Erythroblast (primary cell): ENCODE measurements at regions not wholly inside any gene's neighbourhood (a gene's known extent, or its start where the extent isn't known, plus 50 kb on each side); places are given as distances from the start of the nearest gene placed in this dataset.

Source experiments
- GATA1 ChIP-seq: IDR thresholded peaks from 2 replicates; pipeline ENCODE4 v1.6.1; 2011; ENCODE audit warnings: low read depth, mild to moderate bottlenecking, control low read depth, low read length, moderate library complexity
- POLR2A ChIP-seq: IDR thresholded peaks from 2 replicates; pipeline ENCODE4 v1.6.1; 2011; ENCODE audit warnings: mild to moderate bottlenecking, low read length

DNA sequence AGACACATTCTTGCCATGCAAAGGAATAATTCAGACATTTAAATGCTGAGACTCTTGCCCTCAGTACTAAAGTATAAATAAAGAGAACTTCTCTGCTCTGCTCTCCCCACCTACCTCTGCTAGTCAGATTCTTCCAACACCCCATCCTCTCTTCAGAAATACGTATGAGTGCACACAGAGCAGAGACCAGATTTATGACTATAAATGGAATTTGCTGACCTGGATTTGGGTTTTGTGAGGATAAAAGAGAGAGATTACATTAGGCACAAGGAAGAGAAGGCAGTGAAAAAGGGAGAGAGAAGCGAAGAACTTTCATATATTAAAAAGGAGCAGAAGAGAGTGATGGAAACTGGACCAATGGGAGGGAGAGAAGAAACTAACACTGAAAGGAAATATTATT lies 87.6 kb upstream of the EXOC1L start:
- TF ChIP-seq POLR2A, result no peak
- no peak for TF ChIP-seq GATA1
